HG03571 (cell line): ENCODE measurements at regions not wholly inside any gene's neighbourhood (a gene's known extent, or its start where the extent isn't known, plus 50 kb on each side); places are given as distances from the start of the nearest gene placed in this dataset.

ENCODE experiments used
- ATAC-seq: cut with Tn5 transposase; IDR thresholded peaks from one replicate; pipeline ENCODE4 v1.9.1; 2021; ENCODE audit not compliant: unreplicated experiment

- ATAC-seq, result no peak
Observed at GRCh38 chr18:78133729-78134128, 845.9 kb upstream of the SALL3 start.

GRCh38 chr18:78136986-78137385 lies 842.6 kb upstream of the SALL3 start:
- no peak for ATAC-seq

- no peak for ATAC-seq
Observed at GRCh38 chr18:78138983-78139496, 840.6 kb upstream of the SALL3 start.

GRCh38 chr18:78140294-78140693 lies 839.3 kb upstream of the SALL3 start:
- no peak for ATAC-seq

GRCh38 chr18:78144669-78145068 lies 834.9 kb upstream of the SALL3 start:
- no peak for ATAC-seq

GRCh38 chr18:78145096-78145495 lies 834.5 kb upstream of the SALL3 start:
- no peak for ATAC-seq

GRCh38 chr18:78146136-78147085 lies 833.2 kb upstream of the SALL3 start:
- ATAC-seq, result no peak

- ATAC-seq, result no peak
Observed at GRCh38 chr18:78150590-78150989, 829.0 kb upstream of the SALL3 start.

- no peak for ATAC-seq
Observed at GRCh38 chr18:78151234-78151633, 828.4 kb upstream of the SALL3 start.

GRCh38 chr18:78151948-78152725 lies 827.5 kb upstream of the SALL3 start:
- ATAC-seq, result no peak

- ATAC-seq, result no peak
Observed at GRCh38 chr18:78153362-78153761, 826.3 kb upstream of the SALL3 start.

GRCh38 chr18:78154444-78154843 lies 825.2 kb upstream of the SALL3 start:
- no peak for ATAC-seq

- no peak for ATAC-seq
Observed at GRCh38 chr18:78154853-78155252, 824.8 kb upstream of the SALL3 start.

- no peak for ATAC-seq
Observed at GRCh38 chr18:78156466-78156865, 823.2 kb upstream of the SALL3 start.

- ATAC-seq, result no peak
Observed at GRCh38 chr18:78158943-78159342, 820.7 kb upstream of the SALL3 start.

- ATAC-seq, result no peak
Observed at GRCh38 chr18:78159397-78159796, 820.2 kb upstream of the SALL3 start.

- no peak for ATAC-seq
Observed at GRCh38 chr18:78160961-78161656, 818.5 kb upstream of the SALL3 start.

GRCh38 chr18:78165525-78165924 lies 814.1 kb upstream of the SALL3 start:
- ATAC-seq, result no peak

- ATAC-seq, result no peak
Observed at GRCh38 chr18:78168526-78168925, 811.1 kb upstream of the SALL3 start.

- no peak for ATAC-seq
Observed at GRCh38 chr18:78169174-78169864, 810.3 kb upstream of the SALL3 start.

- ATAC-seq, result no peak
Observed at GRCh38 chr18:78171954-78172353, 807.7 kb upstream of the SALL3 start.
